HCT116 (cell line): ENCODE measurements at regions not wholly inside any gene's neighbourhood (a gene's known extent, or its start where the extent isn't known, plus 50 kb on each side); places are given as distances from the start of the nearest gene placed in this dataset.

ENCODE experiments used
- ATAC-seq: fragments of 200-7000 bp; cut with Tn5 transposase; 2 replicates; pipeline ENCODE4 v1.9.1; 2020; ENCODE audit warnings: mild to moderate bottlenecking, moderate library complexity
- BruUV-seq: library from RNA; stranded (reverse); fragments of 400-500 nt; replicated peaks from 2 replicates; lab custom pipeline; 2021; lab: Mats Ljungman, UMichigan
- CTCF ChIA-PET: fragments of 300-600 bp; sonication (Branson Sonifier 250); formaldehyde crosslinking; loops from one replicate; lab custom pipeline; 2021; ENCODE audit warnings: antibody characterized with exemption; lab: Charles Lee
- POLR2A ChIA-PET: fragments of 300-600, 350-600 bp; sonication (Branson Sonifier 250); formaldehyde crosslinking; loops from one replicate; lab custom pipeline; 2021; ENCODE audit warnings: antibody characterized with exemption; lab: Charles Lee
- RAD21 ChIA-PET, 2 experiments: fragments of 300-600 bp; sonication (Branson Sonifier 250); formaldehyde crosslinking; loops; one replicate each; lab custom pipeline; 2023; ENCODE audit warnings: low total read pairs in 2 of 2; ENCODE audit not compliant: uncharacterized antibody in 2 of 2, unreplicated experiment in 2 of 2, low non-redundant PET in 1 of 2; lab: Charles Lee
- DNase-seq: peaks from one replicate; pipeline ENCODE4 v3.0.0-alpha.2; 2010; ENCODE audit warnings: low read depth, low spot score
- H2AFZ ChIP-seq: fragments of 200-600 bp; shearing (Covaris generic), sonication (generic); 2 replicates; pipeline ENCODE4 v1.6.1; 2017; ENCODE audit warnings: low read depth, mixed run types, mixed read lengths, antibody characterized with exemption, low read length; ENCODE audit not compliant: poor library complexity, severe bottlenecking
- H3K27ac ChIP-seq: 2 replicates; pipeline ENCODE4 v1.5.1; 2012; ENCODE audit warnings: low read depth, low read length
- H3K27me3 ChIP-seq: fragments of 200-600 bp; sonication (generic); 2 replicates; pipeline ENCODE4 v1.6.1; 2016; ENCODE audit warnings: mixed run types, low read length, mixed read lengths; ENCODE audit not compliant: insufficient read depth
- H3K36me3 ChIP-seq, 2 experiments: fragments of 200-500 bp in 1 of 2; fragments of 200-600 bp in 1 of 2; sonication (Bioruptor generic) in 1 of 2; sonication (generic) in 1 of 2; 2 replicates each; pipeline versions ENCODE4 v1.5.1 to v1.6.1; 2014 to 2016; ENCODE audit warnings: low read length in 2 of 2, inconsistent platforms in 1 of 2, mixed read lengths in 1 of 2, mixed run types in 1 of 2; ENCODE audit not compliant: insufficient read depth in 2 of 2, control insufficient read depth in 1 of 2
- H3K4me1 ChIP-seq, 2 experiments: fragments of 200-600 bp in 1 of 2; sonication (generic) in 1 of 2; 2 replicates each; pipeline versions ENCODE4 v1.5.1 to v1.6.1; 2012 to 2017; ENCODE audit warnings: low read length in 2 of 2, inconsistent platforms in 1 of 2, mild to moderate bottlenecking in 1 of 2, mixed read lengths in 1 of 2, mixed run types in 1 of 2, moderate library complexity in 1 of 2; ENCODE audit not compliant: insufficient read depth in 2 of 2, control insufficient read depth in 1 of 2
- H3K4me2 ChIP-seq: fragments of 200-600 bp; sonication (generic); 2 replicates; pipeline ENCODE4 v1.6.1; 2017; ENCODE audit warnings: mixed run types, low read length, mixed read lengths
- H3K4me3 ChIP-seq, 2 experiments: fragments of 200-600 bp in 1 of 2; sonication (generic) in 1 of 2; replicated peaks in 1 of 2; 2 replicates each; pipeline ENCODE4 v1.5.1; 2011 to 2016; ENCODE audit warnings: low read length in 2 of 2, control low read depth in 1 of 2, low read depth in 1 of 2, mild to moderate bottlenecking in 1 of 2, mixed read lengths in 1 of 2, mixed run types in 1 of 2
- H3K79me2 ChIP-seq: fragments of 200-600 bp; sonication (generic); 2 replicates; pipeline ENCODE4 v1.6.1; 2017; ENCODE audit warnings: mild to moderate bottlenecking, mixed run types, low read length, moderate library complexity, mixed read lengths; ENCODE audit not compliant: insufficient read depth
- H3K9ac ChIP-seq: fragments of 200-600 bp; sonication (generic); 2 replicates; pipeline ENCODE4 v1.6.1; 2016; ENCODE audit warnings: low read length, mixed read lengths
- H3K9me2 ChIP-seq: fragments of 200-600 bp; sonication (generic), shearing (Covaris generic); 2 replicates; pipeline ENCODE4 v1.6.1; 2017; ENCODE audit warnings: mixed run types, mild to moderate bottlenecking, moderate library complexity; ENCODE audit not compliant: insufficient read depth
- H3K9me3 ChIP-seq, 2 experiments: fragments of 200-500 bp in 1 of 2; fragments of 200-600 bp in 1 of 2; sonication (Bioruptor generic) in 1 of 2; sonication (generic) in 1 of 2; 2 replicates each; pipeline ENCODE4 v1.6.1; 2014 to 2017; ENCODE audit warnings: low read length in 2 of 2, mixed read lengths in 2 of 2, inconsistent platforms in 1 of 2, low read depth in 1 of 2, mild to moderate bottlenecking in 1 of 2, mixed run types in 1 of 2, moderate library complexity in 1 of 2; ENCODE audit not compliant: control insufficient read depth in 1 of 2, insufficient read depth in 1 of 2
- H4K20me1 ChIP-seq: fragments of 200-600 bp; sonication (generic), shearing (Covaris generic); 2 replicates; pipeline ENCODE4 v1.6.1; 2017; ENCODE audit warnings: mixed run types, mild to moderate bottlenecking, moderate library complexity; ENCODE audit not compliant: insufficient read depth
- CBX3 ChIP-seq: IDR thresholded peaks from 2 replicates; pipeline ENCODE4 v1.6.1; 2012; ENCODE audit warnings: low read depth
- CEBPB ChIP-seq: IDR thresholded peaks from 2 replicates; pipeline ENCODE4 v1.6.1; 2012; ENCODE audit warnings: low read depth
- CTCF ChIP-seq, 3 experiments: fragments of 200-600 bp in 1 of 3; sonication (generic) in 1 of 3; IDR thresholded peaks in 2 of 3; conservative IDR thresholded peaks in 1 of 3; 2 replicates each; pipeline ENCODE4 v1.5.1; 2012 to 2017; ENCODE audit warnings: low read depth in 2 of 3, low read length in 2 of 3, antibody characterized with exemption in 1 of 3, borderline replicate concordance in 1 of 3, control low read depth in 1 of 3, mild to moderate bottlenecking in 1 of 3, mixed read lengths in 1 of 3, mixed run types in 1 of 3, moderate library complexity in 1 of 3; ENCODE audit not compliant: insufficient read depth in 1 of 3
- EGR1 ChIP-seq: IDR thresholded peaks from 2 replicates; pipeline ENCODE4 v1.6.1; 2012; ENCODE audit warnings: low read depth
- EZH2 ChIP-seq: fragments of 200-600 bp; sonication (generic); IDR thresholded peaks from 2 replicates; pipeline ENCODE4 v1.6.1; 2017; ENCODE audit warnings: antibody characterized with exemption, mixed run types
- FOSL1 ChIP-seq: IDR thresholded peaks from 2 replicates; pipeline ENCODE4 v1.6.1; 2012; ENCODE audit warnings: low read depth
- MAX ChIP-seq: IDR thresholded peaks from 2 replicates; pipeline ENCODE4 v1.6.1; 2012
- POLR2A ChIP-seq: IDR thresholded peaks from 2 replicates; pipeline ENCODE4 v1.7.0; 2011; ENCODE audit warnings: borderline replicate concordance; ENCODE audit not compliant: insufficient read depth, insufficient read length; ENCODE audit errors: extremely low read depth
- RAD21 ChIP-seq: IDR thresholded peaks from 2 replicates; pipeline ENCODE4 v1.6.1; 2012; ENCODE audit warnings: low read depth, mild to moderate bottlenecking
- SIN3A ChIP-seq: IDR thresholded peaks from 2 replicates; pipeline ENCODE4 v1.6.1; 2012; ENCODE audit warnings: low read depth
- TCF7L2 ChIP-seq: IDR thresholded peaks from 2 replicates; pipeline ENCODE4 v1.7.0; 2011; ENCODE audit warnings: borderline replicate concordance, inconsistent platforms; ENCODE audit not compliant: insufficient read depth, insufficient read length; ENCODE audit errors: extremely low read depth
- ZNF274 ChIP-seq: fragments of 200-500 bp; sonication (Bioruptor generic); IDR thresholded peaks from 2 replicates; pipeline ENCODE4 v1.6.1; 2014; ENCODE audit warnings: mild to moderate bottlenecking, low read depth, low read length, inconsistent platforms
- intact Hi-C: fragments of 100-400 bp; cut with micrococcal nuclease; formaldehyde crosslinking; loops from 2 replicates; pipeline ENCODE4 v1.10.0; 2022
- TF ChIP-seq, protein P1 (sequence below): IDR thresholded peaks from 2 replicates; pipeline ENCODE4 v1.6.1; 2012; ENCODE audit warnings: low read depth
- TF ChIP-seq, protein P2 (sequence below): IDR thresholded peaks from 2 replicates; pipeline ENCODE4 v1.6.1; 2012

DNA sequence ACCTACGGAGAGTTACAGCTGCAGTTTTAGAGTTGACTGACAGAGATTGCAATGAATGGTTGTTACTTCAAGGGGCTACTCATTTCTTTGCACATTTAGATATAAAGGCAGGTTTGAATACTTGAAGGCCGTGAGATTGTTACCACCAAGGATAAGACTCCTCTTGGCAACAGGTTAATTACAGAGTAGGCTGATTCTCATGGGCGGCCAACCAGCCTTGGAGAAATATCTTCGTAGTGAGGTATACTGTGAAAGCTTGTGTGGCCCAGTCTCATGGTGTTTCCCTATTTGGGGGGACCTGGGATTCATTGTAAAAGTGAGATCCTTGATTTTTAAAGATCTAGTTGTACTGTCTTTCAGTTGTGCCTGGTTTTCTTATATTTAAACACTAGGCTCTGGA is 103.2 kb upstream of the OLFM3 start:
- no peaks in the 10 kb centered on the region for H3K27me3 ChIP-seq
- DNase-seq (no peak), ATAC-seq (no peak)
- RAD21 ChIA-PET: no interaction called here
- H4K20me1 ChIP-seq: no peaks in the 10 kb centered on the region
- H2AFZ ChIP-seq: no peak overlapping the region
- no peak overlapping the region for H3K27ac ChIP-seq
- H3K9me2 ChIP-seq: no peaks in the 10 kb centered on the region
- no peak overlapping the region for H3K9ac ChIP-seq
- TF ChIP-seq ZNF274: no peak
- H3K4me3 ChIP-seq: no peak overlapping the region
- intact Hi-C loops: no loop called here
- 0 out of 4 replicates have a peak, but pooled peaks cover 0 to 2% of the 10 kb centered on the region in 2 experiments for H3K4me1 ChIP-seq
- CTCF ChIA-PET: no interaction called here
- H3K79me2 ChIP-seq: no peaks in the 10 kb centered on the region
- H3K9me3 ChIP-seq: no peaks in the 10 kb centered on the region
- POLR2A ChIA-PET: no interaction called here
- H3K36me3 ChIP-seq: no peaks in the 10 kb centered on the region
- H3K4me2 ChIP-seq: no peak overlapping the region
- BruUV-seq: no TSS peak

DNA sequence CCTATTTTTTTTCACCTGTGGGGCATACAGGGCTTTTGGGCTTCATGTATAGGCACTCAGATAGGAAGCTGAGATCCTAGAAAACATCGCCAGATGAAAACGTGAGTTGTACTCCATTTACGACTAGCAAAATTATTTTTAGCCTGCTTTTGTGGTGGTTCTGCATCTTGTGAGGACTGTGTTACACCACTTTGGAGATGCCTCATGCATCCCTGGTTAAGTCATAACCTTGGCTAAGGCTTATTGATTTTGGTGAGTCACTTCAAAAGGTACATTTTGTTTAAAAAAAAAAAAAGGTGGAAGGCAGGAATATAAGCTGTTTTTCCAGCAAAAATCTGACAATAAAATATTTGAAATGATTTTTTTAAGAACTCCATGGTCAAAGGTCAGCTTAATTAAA is 101.8 kb upstream of the OLFM3 start:
- H3K4me1 ChIP-seq: 0 out of 4 replicates have a peak, but pooled peaks cover 0 to 2% of the 10 kb centered on the region in 2 experiments
- H4K20me1 ChIP-seq: no peaks in the 10 kb centered on the region
- POLR2A ChIA-PET: no interaction called here
- no peaks in the 10 kb centered on the region for H3K79me2 ChIP-seq
- H3K4me2 ChIP-seq: no peak overlapping the region
- no peak overlapping the region for H2AFZ ChIP-seq
- no peak overlapping the region for H3K27ac ChIP-seq
- intact Hi-C loops: no loop called here
- no TSS peak for BruUV-seq
- no peak for TF ChIP-seq MAX
- TF ChIP-seq CBX3: no peak
- TF ChIP-seq, protein P1, sequence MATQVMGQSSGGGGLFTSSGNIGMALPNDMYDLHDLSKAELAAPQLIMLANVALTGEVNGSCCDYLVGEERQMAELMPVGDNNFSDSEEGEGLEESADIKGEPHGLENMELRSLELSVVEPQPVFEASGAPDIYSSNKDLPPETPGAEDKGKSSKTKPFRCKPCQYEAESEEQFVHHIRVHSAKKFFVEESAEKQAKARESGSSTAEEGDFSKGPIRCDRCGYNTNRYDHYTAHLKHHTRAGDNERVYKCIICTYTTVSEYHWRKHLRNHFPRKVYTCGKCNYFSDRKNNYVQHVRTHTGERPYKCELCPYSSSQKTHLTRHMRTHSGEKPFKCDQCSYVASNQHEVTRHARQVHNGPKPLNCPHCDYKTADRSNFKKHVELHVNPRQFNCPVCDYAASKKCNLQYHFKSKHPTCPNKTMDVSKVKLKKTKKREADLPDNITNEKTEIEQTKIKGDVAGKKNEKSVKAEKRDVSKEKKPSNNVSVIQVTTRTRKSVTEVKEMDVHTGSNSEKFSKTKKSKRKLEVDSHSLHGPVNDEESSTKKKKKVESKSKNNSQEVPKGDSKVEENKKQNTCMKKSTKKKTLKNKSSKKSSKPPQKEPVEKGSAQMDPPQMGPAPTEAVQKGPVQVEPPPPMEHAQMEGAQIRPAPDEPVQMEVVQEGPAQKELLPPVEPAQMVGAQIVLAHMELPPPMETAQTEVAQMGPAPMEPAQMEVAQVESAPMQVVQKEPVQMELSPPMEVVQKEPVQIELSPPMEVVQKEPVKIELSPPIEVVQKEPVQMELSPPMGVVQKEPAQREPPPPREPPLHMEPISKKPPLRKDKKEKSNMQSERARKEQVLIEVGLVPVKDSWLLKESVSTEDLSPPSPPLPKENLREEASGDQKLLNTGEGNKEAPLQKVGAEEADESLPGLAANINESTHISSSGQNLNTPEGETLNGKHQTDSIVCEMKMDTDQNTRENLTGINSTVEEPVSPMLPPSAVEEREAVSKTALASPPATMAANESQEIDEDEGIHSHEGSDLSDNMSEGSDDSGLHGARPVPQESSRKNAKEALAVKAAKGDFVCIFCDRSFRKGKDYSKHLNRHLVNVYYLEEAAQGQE: no peak
- no peak for TF ChIP-seq FOSL1
- TF ChIP-seq TCF7L2: no peak
- no peak for TF ChIP-seq RAD21
- no peak for TF ChIP-seq POLR2A
- TF ChIP-seq SIN3A: no peak
- TF ChIP-seq, protein P2, sequence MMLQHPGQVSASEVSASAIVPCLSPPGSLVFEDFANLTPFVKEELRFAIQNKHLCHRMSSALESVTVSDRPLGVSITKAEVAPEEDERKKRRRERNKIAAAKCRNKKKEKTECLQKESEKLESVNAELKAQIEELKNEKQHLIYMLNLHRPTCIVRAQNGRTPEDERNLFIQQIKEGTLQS: no peak
- TF ChIP-seq CEBPB: no peak
- TF ChIP-seq ZNF274: no peak
- no peak for TF ChIP-seq EGR1
- TF ChIP-seq CTCF (IDR thresholded peaks at IDR 0.05 in 2 of 3, conservative IDR thresholded peaks at IDR 0.05 in 1 of 3; ENCODE audit: borderline replicate concordance in 1 of 3, insufficient read depth in 1 of 3, low read depth in 2 of 3, low read length in 2 of 3): no peak
- no peak for TF ChIP-seq EZH2
- TF ChIP-seq, all 23 proteins: peak for 0
- Histone ChIP-seq H3K9ac (no peak overlapping the region), H3K9me3 (no peaks in the 10 kb centered on the region), H3K36me3 (no peaks in the 10 kb centered on the region), H3K4me3 (no peak overlapping the region), H3K27me3 (no peaks in the 10 kb centered on the region), H3K9me2 (no peaks in the 10 kb centered on the region)
- CTCF ChIA-PET: no interaction called here
- DNase-seq: no peak
- ATAC-seq: no peak
- RAD21 ChIA-PET: no interaction called here
